DLD1 (cell line): ENCODE measurements at regions not wholly inside any gene's neighbourhood (a gene's known extent, or its start where the extent isn't known, plus 50 kb on each side); places are given as distances from the start of the nearest gene placed in this dataset.

Source experiments
- in situ Hi-C: cut with HindIII; loops from 2 replicates; pipeline ENCODE4 v1.10.0; 2017; ENCODE audit warnings: low sequenced_read_pairs

DNA sequence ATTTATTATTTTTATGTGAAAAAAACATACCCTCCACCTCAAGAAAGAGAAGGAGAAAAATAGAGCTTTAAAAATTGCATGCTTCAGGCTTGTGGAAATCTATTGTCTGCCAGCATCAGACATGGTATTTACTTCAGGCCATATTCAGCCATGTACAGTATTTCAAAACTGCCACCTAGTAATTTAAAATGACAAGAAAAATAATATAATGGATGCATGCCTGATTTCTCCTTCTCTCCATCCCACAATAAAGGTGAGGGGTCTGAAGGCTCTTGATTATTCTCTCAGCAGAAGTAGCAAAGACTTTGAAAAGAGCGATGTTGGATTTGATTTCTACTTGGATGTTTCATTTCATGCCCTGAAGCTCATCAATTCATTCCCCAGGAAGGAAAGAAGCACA lies 250.7 kb downstream of the TBC1D4 start:
- in situ Hi-C loops, result no loop called here

- in situ Hi-C loops, result no loop called here
Measured at GRCh38 chr13:75226733-75227435, 255.1 kb downstream of the TBC1D4 start.

DNA sequence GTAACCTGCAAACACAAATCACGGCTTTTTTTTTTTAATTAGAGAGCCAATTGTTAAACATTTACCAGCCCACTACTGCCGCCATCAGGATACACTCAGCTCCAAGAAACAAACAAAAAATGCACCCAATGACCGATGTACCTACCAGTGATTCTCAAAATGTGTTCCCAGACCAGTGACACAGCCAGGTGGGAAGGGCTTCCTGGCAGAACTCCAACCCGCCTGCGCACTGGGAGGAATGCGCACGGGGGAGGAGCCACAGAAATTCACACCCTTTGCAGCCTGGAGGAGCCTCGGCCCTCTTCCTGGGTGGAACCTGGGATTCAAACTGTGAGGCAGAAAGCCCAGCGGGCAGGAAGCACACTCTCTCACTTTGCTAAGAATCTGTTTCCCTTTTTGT lies 255.9 kb downstream of the TBC1D4 start:
- in situ Hi-C loops, result no loop called here

- in situ Hi-C loops, result no loop called here
Measured at GRCh38 chr13:75225288-75226032, 256.5 kb downstream of the TBC1D4 start.

DNA sequence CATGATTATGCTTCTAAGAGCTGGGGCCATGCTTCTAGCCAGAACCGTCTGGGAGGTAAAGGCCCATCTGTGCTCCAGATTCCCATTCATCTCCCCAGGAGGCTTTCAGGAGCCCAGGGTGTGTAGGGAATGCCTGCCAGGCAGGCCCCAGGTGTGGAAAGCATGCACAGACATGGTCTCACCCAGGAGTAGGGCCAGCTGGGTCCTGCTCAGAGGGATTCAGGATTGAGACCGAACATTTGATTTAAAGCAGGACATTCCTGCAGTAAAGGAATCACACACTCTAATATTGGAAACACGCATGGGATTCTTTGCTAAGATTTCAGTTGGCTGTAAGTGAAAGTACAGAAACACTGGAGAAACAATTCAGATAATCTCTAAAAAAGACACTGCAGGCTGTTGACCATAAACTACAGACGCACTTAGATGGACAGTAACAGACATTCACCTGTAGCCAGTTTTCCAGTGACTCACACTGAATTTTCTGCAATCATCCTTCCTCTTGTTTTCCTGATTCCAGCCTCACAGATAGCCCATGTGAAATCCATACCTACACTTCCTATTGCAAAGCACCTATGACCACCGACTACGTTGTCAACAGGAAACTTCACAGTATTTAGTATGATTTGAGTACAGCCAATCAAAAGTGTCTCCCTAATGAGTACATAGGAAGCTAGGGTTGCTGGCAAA lies 257.8 kb downstream of the TBC1D4 start:
- in situ Hi-C loops, result no loop called here

DNA sequence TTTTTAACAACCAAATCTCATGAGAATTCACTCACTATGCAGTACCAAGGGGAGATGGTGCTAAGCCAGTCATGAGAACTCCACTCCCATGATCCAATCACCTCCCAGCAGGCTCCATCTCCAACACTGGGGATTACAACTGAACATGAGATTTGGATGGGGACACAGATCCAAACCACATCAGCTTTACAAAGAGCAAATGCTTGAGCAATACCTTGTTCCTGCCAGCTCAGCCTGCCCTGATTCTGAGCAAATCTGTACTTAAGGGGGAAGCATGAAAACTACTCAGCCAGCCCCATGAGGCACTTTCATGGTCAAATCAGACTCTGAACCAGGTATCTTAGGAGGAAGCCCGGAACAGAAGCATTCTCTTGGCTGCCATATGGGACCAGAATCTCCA lies 259.9 kb downstream of the TBC1D4 start:
- in situ Hi-C loops, result no loop called here

DNA sequence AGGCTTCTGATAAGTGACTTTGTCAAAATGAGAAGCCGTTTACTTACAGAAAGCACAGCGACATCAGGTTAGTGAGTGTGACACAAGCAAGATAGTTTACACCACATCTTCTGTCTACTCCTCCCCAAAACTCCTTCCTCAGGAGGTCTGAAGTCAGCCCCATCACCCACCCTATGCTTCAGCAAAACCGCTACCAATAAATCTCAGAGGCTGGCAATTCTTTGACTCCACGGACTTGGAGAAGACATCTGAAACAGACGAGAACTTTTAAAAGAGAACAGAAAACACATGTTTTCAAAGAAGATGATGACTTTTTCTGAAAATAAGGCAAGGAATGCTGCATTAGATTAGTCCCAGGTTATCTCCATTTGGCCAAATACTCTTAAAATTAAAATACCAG lies 261.1 kb downstream of the TBC1D4 start:
- in situ Hi-C loops, result no loop called here

DNA sequence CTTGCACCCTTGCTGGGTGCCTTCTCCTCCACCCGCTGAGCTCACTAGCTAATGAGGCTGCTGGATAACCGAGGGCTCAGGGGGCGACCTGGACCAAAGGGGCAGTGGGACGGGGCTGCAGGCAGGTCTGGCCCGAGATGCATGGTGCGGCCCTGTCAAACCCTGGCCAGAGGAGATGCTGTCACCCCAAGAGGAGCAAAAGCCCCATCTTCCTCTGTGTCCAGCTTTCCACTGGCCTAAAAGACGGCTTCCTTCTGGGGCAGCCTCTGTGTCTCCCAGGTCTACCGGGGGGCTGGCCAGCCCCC lies 261.8 kb downstream of the TBC1D4 start:
- in situ Hi-C loops, result no loop called here

DNA sequence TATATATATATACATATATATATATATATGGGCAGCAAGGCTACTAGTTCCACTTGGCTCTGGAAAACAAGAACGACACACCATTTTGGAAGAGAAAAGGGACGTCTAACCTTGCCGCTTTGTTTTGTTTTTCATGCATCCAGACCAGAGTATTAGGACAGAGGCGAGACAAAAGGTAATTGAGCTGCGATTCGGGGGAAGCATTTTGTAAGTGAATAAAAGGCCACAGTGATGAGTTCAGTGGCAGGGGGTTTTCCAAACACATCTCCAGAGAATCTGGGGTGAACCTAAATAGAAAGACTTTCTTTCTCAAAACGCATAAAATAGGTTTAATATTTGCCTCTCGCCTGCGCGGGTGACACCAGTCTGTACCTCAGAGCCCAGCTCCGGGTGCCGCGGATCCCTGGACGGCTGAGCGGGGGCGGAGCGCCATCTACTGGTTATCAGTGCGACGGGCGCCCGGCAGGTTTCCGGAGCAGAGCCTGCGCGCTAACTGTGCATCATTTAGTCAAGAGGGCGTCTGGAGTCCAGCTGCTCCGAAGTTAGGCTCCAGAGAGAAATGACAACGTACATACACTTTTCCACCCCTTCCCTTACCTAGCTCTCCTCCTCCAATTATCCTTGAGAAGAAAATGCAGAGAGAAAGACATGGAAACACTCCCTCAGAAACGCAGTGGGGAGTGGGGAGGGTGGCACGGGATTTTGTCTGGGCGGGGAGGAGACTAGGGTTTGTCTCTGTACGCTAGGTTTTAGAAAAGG lies 262.3 kb downstream of the TBC1D4 start:
- in situ Hi-C loops, result no loop called here

DNA sequence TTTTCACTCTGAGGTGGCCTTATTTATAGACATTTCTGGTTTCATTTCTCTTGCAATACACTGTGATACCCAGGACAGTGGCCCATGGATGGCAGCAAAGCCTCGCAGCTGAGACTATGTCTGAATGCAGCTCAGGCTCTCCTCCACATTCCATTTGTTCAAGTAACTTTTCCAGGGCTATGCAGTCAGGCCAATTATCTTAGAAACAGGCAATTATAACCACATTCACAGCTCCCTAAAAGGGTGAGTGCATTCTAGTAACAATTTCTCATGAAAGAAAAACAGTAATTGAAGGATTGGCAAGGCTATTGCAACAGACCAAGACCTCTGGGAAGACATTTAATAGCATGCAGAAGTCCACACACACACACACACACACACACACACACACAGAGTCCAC lies 264.0 kb downstream of the TBC1D4 start:
- in situ Hi-C loops, result no loop called here

GRCh38 chr13:75216038-75216437 lies 265.9 kb downstream of the TBC1D4 start:
- in situ Hi-C loops, result no loop called here

- in situ Hi-C loops, result no loop called here
Measured at GRCh38 chr13:75214846-75215245, 267.1 kb downstream of the TBC1D4 start.

DNA sequence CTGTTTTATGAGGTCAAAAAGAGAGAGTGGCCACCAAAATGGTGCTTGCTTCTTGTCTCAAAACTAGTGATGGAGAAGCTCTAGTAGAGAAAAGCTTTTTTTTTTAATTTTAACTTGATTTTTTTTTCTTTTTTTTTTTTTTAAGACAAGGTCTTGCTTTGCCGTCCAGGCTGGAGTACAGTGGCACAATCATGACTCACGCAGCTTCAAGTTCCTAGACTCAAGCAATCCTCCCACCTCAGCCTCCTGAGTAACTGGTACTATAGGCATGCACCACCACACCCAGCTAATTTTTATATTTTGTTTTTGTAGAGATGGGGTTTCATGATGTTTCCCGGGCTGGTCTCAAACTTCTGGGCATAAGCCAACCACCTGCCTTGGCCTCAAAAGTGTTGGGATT lies 279.0 kb downstream of the TBC1D4 start:
- in situ Hi-C loops, result no loop called here

- in situ Hi-C loops, result no loop called here
Measured at GRCh38 chr13:75197803-75198202, 284.2 kb downstream of the TBC1D4 start.

DNA sequence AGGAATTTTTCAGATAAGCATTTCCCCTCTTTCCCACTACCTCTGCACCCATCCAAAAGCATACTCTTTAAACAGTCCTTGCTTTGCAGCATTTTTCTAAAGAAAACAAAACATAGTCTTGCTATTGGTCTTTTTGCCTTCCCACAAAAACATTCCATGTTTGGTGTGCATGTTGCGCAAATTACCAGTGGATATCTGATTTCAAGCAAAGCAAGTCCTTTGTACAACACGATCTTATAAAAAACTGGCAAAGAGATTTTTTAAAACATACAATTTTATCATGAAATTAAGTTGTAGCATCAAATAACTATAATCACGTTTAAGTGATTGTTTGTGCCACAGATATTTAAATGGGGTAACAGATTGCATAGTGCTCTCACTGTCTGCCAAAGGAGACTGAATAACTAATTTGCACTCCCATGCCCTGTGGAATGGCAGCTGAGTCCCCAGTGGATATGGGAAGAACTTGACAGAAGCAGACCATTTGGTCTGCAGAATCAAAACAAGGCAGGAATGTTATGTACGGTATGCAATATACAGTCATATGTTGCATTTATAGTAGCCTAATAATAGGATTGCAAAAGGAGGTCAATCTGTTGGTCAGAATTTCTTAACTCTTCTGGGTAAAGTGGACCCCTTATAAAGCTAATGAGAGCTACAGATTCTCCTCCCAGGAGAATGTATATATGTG lies 285.7 kb downstream of the TBC1D4 start:
- in situ Hi-C loops, result no loop called here

GRCh38 chr13:75195495-75196146 lies 286.3 kb downstream of the TBC1D4 start:
- in situ Hi-C loops, result no loop called here

- in situ Hi-C loops, result no loop called here
Measured at GRCh38 chr13:75194717-75195462, 287.1 kb downstream of the TBC1D4 start.

DNA sequence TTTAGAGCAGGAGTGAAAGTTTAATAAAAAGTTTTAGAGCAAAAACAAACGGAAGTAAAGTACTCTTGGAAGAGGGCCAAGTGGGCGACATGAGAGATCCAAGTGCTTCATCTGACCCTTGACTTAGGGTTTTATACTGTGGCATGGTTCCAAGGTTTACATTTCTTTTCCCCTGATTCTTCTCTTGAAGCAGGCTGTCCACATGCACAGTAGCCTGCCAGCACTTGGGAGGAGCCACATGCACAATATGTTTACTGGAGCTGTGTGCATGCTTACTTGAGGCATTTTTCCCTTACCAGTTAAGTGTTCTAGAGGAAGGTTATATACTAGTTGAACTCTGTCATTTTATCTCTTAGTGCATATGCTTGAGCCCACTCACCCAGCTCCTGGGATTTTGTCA lies 295.6 kb downstream of the TBC1D4 start:
- in situ Hi-C loops, result no loop called here

- in situ Hi-C loops, result no loop called here
Measured at GRCh38 chr13:75181906-75182305, 300.1 kb downstream of the TBC1D4 start.
